Activated T-helper 1 cell treated with Interleukin-2 at 50 U/mL for 16 hours (primary cell): ENCODE measurements at regions not wholly inside any gene's neighbourhood (a gene's known extent, or its start where the extent isn't known, plus 50 kb on each side); places are given as distances from the start of the nearest gene placed in this dataset.
"Not testable (repeated sequence)": the region's sequence is repeated elsewhere in the genome, so short reads cannot be mapped to it uniquely, and the experiment has no call there.

Source experiments
- DNase-seq: peaks from one replicate; pipeline ENCODE4 v3.0.0-alpha.2; 2020; ENCODE audit warnings: low read depth

DNA sequence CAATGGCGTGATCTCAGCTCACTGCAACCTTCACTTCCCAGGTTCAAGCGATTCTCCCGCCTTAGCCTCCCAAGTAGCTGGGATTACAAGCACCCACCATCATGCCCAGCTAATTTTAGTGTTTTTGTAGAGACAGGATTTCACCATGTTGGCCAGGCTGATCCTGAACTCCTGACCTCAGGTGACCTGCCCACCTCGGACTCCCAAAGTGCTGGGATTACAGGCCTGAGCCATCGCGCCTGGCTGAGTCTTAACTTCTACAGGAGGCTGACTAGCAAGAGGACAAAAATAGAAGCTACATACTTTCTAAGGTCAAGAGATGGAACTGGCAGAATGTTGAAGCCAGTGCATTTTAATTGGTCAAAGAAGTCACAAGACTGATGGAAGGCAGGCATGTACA, 2296.2 kb upstream of the RAG2 start:
- DNase-seq: not testable (repeated sequence)

GRCh38 chr11:38884145-38884865, 2286.3 kb upstream of the RAG2 start:
- DNase-seq: no peak

DNA sequence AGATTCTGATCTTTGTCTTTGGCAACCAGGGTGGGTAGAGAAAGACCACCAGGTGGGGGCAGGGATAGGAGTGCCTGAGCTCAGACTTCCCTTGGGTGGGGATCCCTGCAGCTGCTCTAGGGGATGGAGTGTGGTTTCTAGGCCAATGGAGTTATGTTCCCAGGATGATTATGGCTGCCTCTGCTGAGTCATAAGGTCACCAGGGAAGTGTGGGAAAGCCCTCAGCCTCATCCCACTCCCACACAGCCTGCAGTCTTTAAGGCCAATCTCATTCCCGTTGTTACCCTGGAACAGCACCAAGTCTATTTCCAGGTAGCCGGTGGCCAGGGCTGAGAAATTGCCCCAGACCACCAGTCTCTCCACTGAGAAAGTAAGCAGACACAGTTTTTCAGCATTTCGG, 2269.3 kb upstream of the RAG2 start:
- DNase-seq: no peak

GRCh38 chr11:38865922-38866321, 2267.9 kb upstream of the RAG2 start:
- DNase-seq: no peak

- DNase-seq: no peak
Measured at GRCh38 chr11:38842991-38843390, 2245.0 kb upstream of the RAG2 start.

DNA sequence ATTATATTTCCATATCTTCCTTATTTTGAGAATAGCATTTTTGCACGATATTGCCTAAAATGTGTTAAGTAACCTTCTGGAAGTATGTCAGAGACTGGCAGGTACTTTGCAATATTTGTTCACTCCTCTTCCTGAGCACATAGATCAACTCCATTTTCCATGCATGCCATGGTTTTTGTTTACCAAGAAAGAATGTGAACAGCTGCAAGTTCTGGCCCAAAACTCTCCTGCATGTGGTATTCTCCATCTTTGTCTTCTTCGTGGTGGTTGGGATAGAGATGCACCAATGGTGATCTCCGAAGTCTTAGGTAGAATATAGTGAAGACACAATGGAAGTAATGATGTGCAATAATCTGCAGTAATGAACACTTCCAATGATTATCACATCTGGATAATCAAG, 2241.0 kb upstream of the RAG2 start:
- DNase-seq: no peak

DNA sequence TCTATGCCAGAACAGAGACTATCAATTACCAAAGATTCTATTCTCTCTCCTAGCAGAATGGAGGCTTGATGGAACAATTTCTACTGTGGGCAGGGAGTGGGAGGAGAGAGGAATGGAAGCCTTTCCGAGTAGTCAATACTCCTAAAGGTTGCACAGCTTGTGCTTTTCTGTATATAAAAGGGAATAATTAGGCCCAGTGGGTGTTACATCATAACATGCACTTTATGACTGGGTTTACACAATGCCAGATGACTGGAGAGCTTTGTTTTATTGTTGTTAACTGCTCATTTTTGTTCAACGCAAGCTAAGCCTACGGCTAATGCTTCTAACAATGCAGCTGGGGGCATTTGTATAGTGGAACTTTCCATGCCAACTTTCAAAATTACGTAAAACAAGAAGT, 2237.9 kb upstream of the RAG2 start:
- DNase-seq: no peak

DNA sequence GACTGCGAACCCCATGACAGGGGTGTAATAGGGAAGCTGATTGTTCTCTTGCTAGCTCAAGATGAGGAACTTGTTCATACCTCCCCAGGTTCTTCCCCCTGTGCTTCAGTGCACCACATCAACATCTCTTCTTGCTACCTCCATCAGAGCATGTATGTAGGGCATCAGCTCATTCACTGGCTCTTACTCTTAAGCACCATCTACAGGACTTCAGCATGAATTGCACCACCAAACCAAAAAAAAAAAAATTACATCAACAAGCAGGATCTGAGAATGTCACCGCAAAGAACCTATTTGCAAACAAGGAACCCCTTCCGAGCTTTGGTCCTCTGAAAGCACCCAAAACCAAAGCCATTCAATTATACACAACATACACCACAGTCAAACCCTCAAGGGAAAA, 2226.5 kb upstream of the RAG2 start:
- DNase-seq: no peak

DNA sequence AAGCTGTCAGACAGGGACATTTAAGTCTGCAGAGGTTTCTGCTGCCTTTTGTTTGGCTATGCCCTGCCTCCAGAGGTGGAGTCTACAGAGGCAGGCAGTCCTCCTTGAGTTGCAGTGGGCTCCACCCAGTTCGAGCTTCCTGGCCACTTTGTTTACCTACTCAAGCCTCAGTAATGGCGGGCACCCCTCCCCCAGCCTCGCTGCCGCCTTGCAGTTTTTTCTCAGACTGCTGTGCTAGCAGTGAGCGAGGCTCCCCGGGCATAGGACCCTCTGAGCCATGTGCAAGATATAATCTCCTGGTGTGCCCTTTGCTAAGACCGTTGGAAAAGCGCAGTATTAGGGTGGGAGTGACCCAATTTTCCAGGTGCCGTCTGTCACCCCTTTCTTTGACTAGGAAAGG, 2223.8 kb upstream of the RAG2 start:
- not testable (repeated sequence) for DNase-seq

DNA sequence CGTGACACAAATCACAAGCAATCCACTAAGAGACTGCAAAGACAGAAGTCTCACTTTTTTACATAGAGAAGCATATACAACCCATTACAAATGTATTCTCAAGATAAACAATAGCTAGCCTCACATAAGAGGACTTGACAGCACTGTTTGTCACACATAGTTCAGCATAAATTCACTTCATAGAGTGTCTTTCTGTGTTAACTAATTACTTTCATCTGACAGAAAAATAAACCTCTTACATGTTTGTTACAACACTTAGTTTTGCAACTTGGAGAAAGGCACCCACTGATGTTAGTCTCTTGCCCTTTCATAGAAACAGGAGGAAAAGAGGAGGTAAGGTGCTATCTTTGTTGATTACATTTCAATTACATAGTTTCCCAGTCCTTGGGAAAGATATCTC, 2221.9 kb upstream of the RAG2 start:
- no peak for DNase-seq

- DNase-seq: no peak
Measured at GRCh38 chr11:38818720-38819119, 2220.7 kb upstream of the RAG2 start.

- DNase-seq: no peak
Measured at GRCh38 chr11:38814670-38815069, 2216.6 kb upstream of the RAG2 start.

DNA sequence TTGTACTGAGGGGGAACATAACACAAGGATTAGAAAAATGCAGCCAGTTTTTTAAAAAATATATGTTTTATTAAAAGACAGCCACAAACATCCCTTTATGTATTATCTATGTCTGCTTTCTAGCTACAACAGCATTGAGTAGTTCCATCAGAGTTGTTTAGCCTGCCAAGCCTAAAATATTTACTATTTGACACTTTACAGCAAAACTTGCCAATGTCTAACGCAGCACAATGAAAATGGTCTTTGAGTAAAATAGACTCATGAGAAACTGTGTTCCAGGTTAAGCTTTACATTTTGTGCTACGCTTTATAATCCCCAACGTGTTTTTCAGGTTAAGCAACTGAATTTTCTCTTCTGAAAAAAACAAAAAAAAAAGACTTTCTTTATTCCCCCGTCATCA, 2211.5 kb upstream of the RAG2 start:
- DNase-seq: no peak

DNA sequence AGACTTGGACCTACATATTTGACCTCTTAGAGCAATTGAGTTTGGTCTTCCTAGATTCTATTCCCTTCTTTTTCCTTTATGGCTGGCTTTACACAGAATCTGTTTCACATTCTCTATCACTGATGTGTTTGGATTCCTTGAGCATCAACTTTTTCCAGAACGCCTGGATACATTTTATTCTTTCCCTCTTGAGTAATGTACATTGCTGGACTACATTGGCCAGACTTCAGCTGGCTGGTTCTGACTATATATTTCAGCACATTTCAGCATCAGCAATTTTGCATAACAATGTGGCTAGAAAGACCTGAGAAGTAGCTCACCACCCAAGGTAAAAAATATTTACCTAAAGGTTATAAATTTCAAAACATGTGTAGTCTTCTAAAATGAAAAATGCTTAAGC, 2198.2 kb upstream of the RAG2 start:
- DNase-seq: no peak

GRCh38 chr11:38795027-38795426, 2197.0 kb upstream of the RAG2 start:
- no peak for DNase-seq

GRCh38 chr11:38791346-38791961, 2193.4 kb upstream of the RAG2 start:
- no peak for DNase-seq

- DNase-seq: no peak
Measured at GRCh38 chr11:38788561-38788960, 2190.5 kb upstream of the RAG2 start.

- DNase-seq: no peak
Measured at GRCh38 chr11:38784164-38784563, 2186.1 kb upstream of the RAG2 start.

DNA sequence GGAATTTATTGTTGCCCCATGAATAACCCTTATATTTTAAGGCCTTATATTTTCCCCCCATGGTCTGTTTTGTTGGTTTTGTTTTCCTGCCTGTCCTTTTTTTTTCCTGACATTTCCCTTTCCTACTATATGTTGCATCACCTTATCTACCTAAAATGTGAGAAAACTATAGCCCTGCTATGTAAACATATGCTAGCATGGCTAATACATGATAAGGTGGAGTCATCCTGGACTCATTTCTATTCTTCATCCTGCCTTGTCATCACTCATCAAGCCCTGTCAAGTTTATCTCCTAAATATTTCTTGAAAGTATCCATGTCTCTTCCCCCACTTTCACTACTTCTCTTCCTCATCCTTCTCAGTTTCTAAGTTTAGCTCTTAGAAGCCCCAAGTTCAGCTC, 2168.8 kb upstream of the RAG2 start:
- no peak for DNase-seq

GRCh38 chr11:38759394-38759793, 2161.4 kb upstream of the RAG2 start:
- DNase-seq: no peak

GRCh38 chr11:38756537-38756936, 2158.5 kb upstream of the RAG2 start:
- no peak for DNase-seq

GRCh38 chr11:38751421-38751820, 2153.4 kb upstream of the RAG2 start:
- DNase-seq: no peak

DNA sequence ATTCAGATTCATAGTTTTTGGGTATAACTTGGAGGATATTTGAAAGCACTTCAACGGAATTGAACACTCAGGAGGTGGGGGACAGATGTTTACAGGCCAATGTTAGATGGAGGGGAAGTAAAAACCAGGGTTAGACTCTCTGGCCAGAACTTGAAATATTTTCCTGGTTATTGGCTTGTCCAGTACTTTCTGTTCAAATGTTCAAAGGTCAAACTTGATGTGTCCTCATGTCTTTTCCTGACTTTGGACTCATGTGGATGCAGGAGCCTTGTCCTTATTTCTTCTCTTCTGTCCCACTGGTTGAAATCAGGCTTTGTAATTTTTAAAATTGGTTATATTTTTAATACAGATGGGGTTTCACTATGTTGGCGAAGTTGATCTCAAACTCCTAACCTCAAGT, 2148.5 kb upstream of the RAG2 start:
- DNase-seq: not testable (repeated sequence)

- DNase-seq: no peak
Measured at GRCh38 chr11:38723361-38723760, 2125.3 kb upstream of the RAG2 start.
